HEK293 (cell line): ENCODE measurements at regions not wholly inside any gene's neighbourhood (a gene's known extent, or its start where the extent isn't known, plus 50 kb on each side); places are given as distances from the start of the nearest gene placed in this dataset.
A peak's percentile ranks its signal among the peaks of the same experiment; 100 is the strongest.

Experiments used
- ELK4 ChIP-seq: IDR thresholded peaks from 2 replicates; pipeline ENCODE4 v1.6.1; 2011; ENCODE audit warnings: mild to moderate bottlenecking, low read depth, low read length, borderline replicate concordance
- GFI1B ChIP-seq: fragments of 450-650 bp; formaldehyde crosslinking; IDR thresholded peaks from 2 replicates; pipeline ENCODE4 v1.5.1; 2016; ENCODE audit warnings: missing biosample characterization, missing genetic modification characterization
- KLF1 ChIP-seq: fragments of 450-650 bp; formaldehyde crosslinking; IDR thresholded peaks from 2 replicates; pipeline ENCODE4 v1.5.1; 2016; ENCODE audit warnings: missing biosample characterization, missing genetic modification characterization
- KLF8 ChIP-seq: fragments of 450-650 bp; formaldehyde crosslinking; IDR thresholded peaks from 2 replicates; pipeline ENCODE4 v1.5.1; 2016; ENCODE audit warnings: missing biosample characterization, missing genetic modification characterization
- MYNN ChIP-seq: fragments of 450-650 bp; formaldehyde crosslinking; IDR thresholded peaks from 2 replicates; pipeline ENCODE4 v1.5.1; 2016; ENCODE audit warnings: missing biosample characterization, missing genetic modification characterization, borderline replicate concordance
- PRDM2 ChIP-seq: fragments of 450-650 bp; formaldehyde crosslinking; IDR thresholded peaks from 2 replicates; pipeline ENCODE4 v1.5.1; 2016; ENCODE audit warnings: missing biosample characterization, missing genetic modification characterization, borderline replicate concordance
- SALL2 ChIP-seq: fragments of 450-650 bp; formaldehyde crosslinking; IDR thresholded peaks from 2 replicates; pipeline ENCODE4 v1.5.0; 2017; ENCODE audit warnings: missing biosample characterization, mild to moderate bottlenecking, missing genetic modification characterization, borderline replicate concordance
- ZBTB1 ChIP-seq: fragments of 450-650 bp; formaldehyde crosslinking; IDR thresholded peaks from 2 replicates; pipeline ENCODE4 v1.5.1; 2016; ENCODE audit warnings: missing biosample characterization, missing genetic modification characterization
- ZBTB26 ChIP-seq: fragments of 450-650 bp; formaldehyde crosslinking; optimal IDR thresholded peaks from 2 replicates; pipeline ENCODE3; 2016; ENCODE audit warnings: missing biosample characterization, mild to moderate bottlenecking, missing genetic modification characterization
- ZBTB44 ChIP-seq: fragments of 450-650 bp; IDR thresholded peaks from 2 replicates; pipeline ENCODE4 v1.5.1; 2018; ENCODE audit warnings: missing biosample characterization, mild to moderate bottlenecking, missing genetic modification characterization
- ZNF140 ChIP-seq: fragments of 450-650 bp; formaldehyde crosslinking; IDR thresholded peaks from 2 replicates; pipeline ENCODE4 v1.5.1; 2016; ENCODE audit warnings: missing biosample characterization, missing genetic modification characterization
- ZNF157 ChIP-seq: fragments of 450-650 bp; formaldehyde crosslinking; IDR thresholded peaks from 2 replicates; pipeline ENCODE4 v1.5.1; 2016; ENCODE audit warnings: missing biosample characterization, missing genetic modification characterization
- ZNF175 ChIP-seq: fragments of 450-650 bp; formaldehyde crosslinking; IDR thresholded peaks from 2 replicates; pipeline ENCODE4 v1.5.1; 2016; ENCODE audit warnings: missing biosample characterization, missing genetic modification characterization
- ZNF202 ChIP-seq: fragments of 450-650 bp; formaldehyde crosslinking; IDR thresholded peaks from 2 replicates; pipeline ENCODE4 v1.5.1; 2016; ENCODE audit warnings: missing biosample characterization, missing genetic modification characterization, borderline replicate concordance
- ZNF211 ChIP-seq: fragments of 450-650 bp; formaldehyde crosslinking; IDR thresholded peaks from 2 replicates; pipeline ENCODE4 v1.5.1; 2016; ENCODE audit warnings: low read depth, missing biosample characterization, missing genetic modification characterization
- ZNF335 ChIP-seq: fragments of 450-650 bp; formaldehyde crosslinking; conservative IDR thresholded peaks from 2 replicates; pipeline ENCODE4 v1.5.1; 2016; ENCODE audit warnings: missing biosample characterization, missing genetic modification characterization
- ZNF513 ChIP-seq: fragments of 450-650 bp; IDR thresholded peaks from 2 replicates; pipeline ENCODE4 v1.5.1; 2018; ENCODE audit warnings: missing biosample characterization, missing genetic modification characterization
- ZNF549 ChIP-seq: fragments of 450-650 bp; IDR thresholded peaks from 2 replicates; pipeline ENCODE4 v1.5.1; 2018; ENCODE audit warnings: missing biosample characterization, missing genetic modification characterization, mild to moderate bottlenecking, inconsistent platforms, moderate library complexity
- ZNF555 ChIP-seq: fragments of 450-650 bp; formaldehyde crosslinking; conservative IDR thresholded peaks from 2 replicates; pipeline ENCODE4 v1.5.1; 2017; ENCODE audit warnings: missing biosample characterization, mild to moderate bottlenecking, missing genetic modification characterization, inconsistent platforms
- ZNF600 ChIP-seq: fragments of 450-650 bp; formaldehyde crosslinking; IDR thresholded peaks from 2 replicates; pipeline ENCODE4 v1.5.1; 2016; ENCODE audit warnings: missing biosample characterization, missing genetic modification characterization
- ZNF610 ChIP-seq: fragments of 450-650 bp; formaldehyde crosslinking; IDR thresholded peaks from 2 replicates; pipeline ENCODE4 v1.5.1; 2016; ENCODE audit warnings: missing biosample characterization, missing genetic modification characterization, borderline replicate concordance
- ZNF624 ChIP-seq: fragments of 450-650 bp; formaldehyde crosslinking; IDR thresholded peaks from 2 replicates; pipeline ENCODE4 v1.5.1; 2017; ENCODE audit warnings: missing biosample characterization, missing genetic modification characterization
- ZNF639 ChIP-seq: fragments of 450-650 bp; formaldehyde crosslinking; IDR thresholded peaks from 2 replicates; pipeline ENCODE4 v1.5.1; 2016; ENCODE audit warnings: missing biosample characterization, missing genetic modification characterization
- ZNF658 ChIP-seq: fragments of 450-650 bp; formaldehyde crosslinking; IDR thresholded peaks from 2 replicates; pipeline ENCODE4; 2016; ENCODE audit warnings: missing biosample characterization, missing genetic modification characterization
- ZNF785 ChIP-seq: fragments of 450-650 bp; formaldehyde crosslinking; IDR thresholded peaks from 2 replicates; pipeline ENCODE4 v1.5.1; 2016; ENCODE audit warnings: missing biosample characterization, missing genetic modification characterization
- ZNF830 ChIP-seq: fragments of 450-650 bp; IDR thresholded peaks from 2 replicates; pipeline ENCODE4 v1.5.0; 2018; ENCODE audit warnings: missing biosample characterization, missing genetic modification characterization, low read depth, mild to moderate bottlenecking, moderate library complexity
- ZNF837 ChIP-seq: fragments of 450-650 bp; formaldehyde crosslinking; IDR thresholded peaks from 2 replicates; pipeline ENCODE4 v1.5.1; 2016; ENCODE audit warnings: missing biosample characterization, missing genetic modification characterization

GRCh38 chr6:27132532-27133280 lies 114.8 kb upstream of the PRSS16 start (continued):
- 0 out of 2 replicates have a peak, but pooled peaks have one; percentile 5 for TF ChIP-seq ZNF513 (tag by site-specific recombination)
- no peak for TF ChIP-seq ZNF610 (tag by site-specific recombination)
- no peak; the same call in none of the 2 replicates for TF ChIP-seq ZNF600
- TF ChIP-seq ZBTB26 (tag by site-specific recombination): peak; percentile 55
- no peak for TF ChIP-seq ZNF549 (tag by site-specific recombination)
- TF ChIP-seq ZNF624 (tag by site-specific recombination): 0 out of 2 replicates have a peak, but pooled peaks have one; percentile 11
- TF ChIP-seq ZBTB1 (tag by site-specific recombination): no peak; the same call in 1 of the 2 replicates
- 0 out of 2 replicates have a peak, but pooled peaks have one; percentile 14 for TF ChIP-seq ZNF639 (tag by site-specific recombination)
- no peak for TF ChIP-seq PRDM2 (tag by site-specific recombination)
- no peak for TF ChIP-seq ZNF140 (tag by site-specific recombination)
- TF ChIP-seq ZNF785 (tag by site-specific recombination): no peak
- TF ChIP-seq ZNF157: no peak
- TF ChIP-seq KLF8 (tag by site-specific recombination): peak; percentile 15; the same call in 1 of the 2 replicates
- TF ChIP-seq ZBTB44: no peak
- no peak for TF ChIP-seq SALL2 (tag by site-specific recombination)
- TF ChIP-seq ZNF830 (tag by site-specific recombination): no peak
- TF ChIP-seq ZNF211 (tag by site-specific recombination): no peak
- no peak for TF ChIP-seq ZNF555 (tag by site-specific recombination)
- TF ChIP-seq GFI1B (tag by site-specific recombination): no peak
- no peak for TF ChIP-seq ZNF202 (tag by site-specific recombination)
- TF ChIP-seq MYNN (tag by site-specific recombination): no peak
- TF ChIP-seq ZNF335 (tag by site-specific recombination): peak; percentile 12; the same call in 1 of the 2 replicates
- peak; percentile 23; the same call in 1 of the 2 replicates for TF ChIP-seq ELK4
- TF ChIP-seq ZNF658 (tag by site-specific recombination): no peak
- no peak for TF ChIP-seq ZNF175 (tag by site-specific recombination)
- TF ChIP-seq ZNF837 (tag by site-specific recombination): no peak
- peak; percentile 13; the same call in 1 of the 2 replicates for TF ChIP-seq KLF1
